Neutrophil (primary cell): ENCODE measurements at regions not wholly inside any gene's neighbourhood (a gene's known extent, or its start where the extent isn't known, plus 50 kb on each side); places are given as distances from the start of the nearest gene placed in this dataset.

Experiments
- H3K27ac ChIP-seq: fragments of 200-600 bp; sonication (generic); 2 replicates; pipeline ENCODE4 v1.5.1; 2016; ENCODE audit warnings: mild to moderate bottlenecking, moderate library complexity
- H3K27me3 ChIP-seq: fragments of 200-600 bp; sonication (generic); 2 replicates; pipeline ENCODE4 v1.6.0; 2016; ENCODE audit warnings: mild to moderate bottlenecking
- H3K36me3 ChIP-seq: fragments of 200-600 bp; sonication (generic); 2 replicates; pipeline ENCODE4 v1.5.1; 2017
- H3K4me1 ChIP-seq, 2 experiments: fragments of 200-600 bp in 1 of 2; sonication (generic) in 1 of 2; 1 replicate in 1 of 2; 2 replicates in 1 of 2; pipeline versions ENCODE4 v1.5.1 to v1.6.1; 2013 to 2016; ENCODE audit warnings: low read depth in 1 of 2, low read length in 1 of 2, mild to moderate bottlenecking in 1 of 2, moderate library complexity in 1 of 2; ENCODE audit not compliant: control insufficient read depth in 1 of 2, insufficient read depth in 1 of 2
- H3K4me3 ChIP-seq, 2 experiments: fragments of 200-600 bp in 1 of 2; sonication (generic) in 1 of 2; 1 replicate in 1 of 2; 2 replicates in 1 of 2; pipeline ENCODE4 v1.5.1; 2013 to 2016; ENCODE audit warnings: low read depth in 1 of 2, low read length in 1 of 2, mild to moderate bottlenecking in 1 of 2, moderate library complexity in 1 of 2
- H3K9me3 ChIP-seq: fragments of 200-600 bp; sonication (generic); 2 replicates; pipeline ENCODE4 v1.5.1; 2016
- CTCF ChIP-seq: fragments of 200-600 bp; sonication (generic); IDR thresholded peaks from 2 replicates; pipeline ENCODE4 v1.5.1; 2016; ENCODE audit warnings: antibody characterized with exemption

- peak overlapping the region; percentile 51 for H3K27ac ChIP-seq
Observed at GRCh38 chr3:141425523-141426233, 57.4 kb downstream of the ZBTB38 start.

GRCh38 chr3:141426404-141427034 is 58.2 kb downstream of the ZBTB38 start:
- no peaks in the 10 kb centered on the region for H3K9me3 ChIP-seq
- H3K27me3 ChIP-seq = no peaks in the 10 kb centered on the region
- no peaks in the 10 kb centered on the region for H3K36me3 ChIP-seq
- TF ChIP-seq CTCF = no peak
- H3K4me1 ChIP-seq = peaks cover 13 to 15% of the 10 kb centered on the region in 2 experiments
- peak overlapping the region; percentile 51 for H3K27ac ChIP-seq
- H3K4me3 ChIP-seq = no peak overlapping the region

More at GRCh38 chr3:141425523-141426233, 57.4 kb downstream of the ZBTB38 start:
- H3K4me1 ChIP-seq = peaks cover 13 to 15% of the 10 kb centered on the region in 2 experiments
- no peaks in the 10 kb centered on the region for H3K9me3 ChIP-seq
- no peaks in the 10 kb centered on the region for H3K27me3 ChIP-seq
- TF ChIP-seq CTCF = no peak
- H3K36me3 ChIP-seq = no peaks in the 10 kb centered on the region
- H3K4me3 ChIP-seq = no peak overlapping the region

GRCh38 chr3:141427764-141428163 is 59.1 kb upstream of the RASA2 start:
- no peaks in the 10 kb centered on the region for H3K27me3 ChIP-seq
- peaks cover 13 to 15% of the 10 kb centered on the region in 2 experiments for H3K4me1 ChIP-seq
- H3K9me3 ChIP-seq = no peaks in the 10 kb centered on the region
- H3K36me3 ChIP-seq = no peaks in the 10 kb centered on the region
- TF ChIP-seq CTCF = no peak
- H3K27ac ChIP-seq = no peak overlapping the region
- H3K4me3 ChIP-seq = no peak overlapping the region

- Histone ChIP-seq H3K27ac (no peak overlapping the region), H3K27me3 (no peaks in the 10 kb centered on the region), H3K4me1 (peaks cover 13 to 15% of the 10 kb centered on the region in 2 experiments), H3K36me3 (no peaks in the 10 kb centered on the region), H3K4me3 (no peak overlapping the region), H3K9me3 (no peaks in the 10 kb centered on the region)
- TF ChIP-seq CTCF = no peak
Observed at GRCh38 chr3:141429371-141430035, 57.3 kb upstream of the RASA2 start.

GRCh38 chr3:141430316-141430715 is 56.5 kb upstream of the RASA2 start:
- no peak for TF ChIP-seq CTCF
- Histone ChIP-seq H3K4me3 (no peak overlapping the region), H3K27ac (no peak overlapping the region), H3K4me1 (peaks cover 13 to 15% of the 10 kb centered on the region in 2 experiments), H3K36me3 (no peaks in the 10 kb centered on the region), H3K9me3 (no peaks in the 10 kb centered on the region), H3K27me3 (no peaks in the 10 kb centered on the region)
